ENCODE measurements at regions not wholly inside any gene's neighbourhood (a gene's known extent, or its start where the extent isn't known, plus 50 kb on each side); places are given as distances from the start of the nearest gene placed in this dataset.
"Not testable (repeated sequence)": the region's sequence is repeated elsewhere in the genome, so short reads cannot be mapped to it uniquely, and the experiment has no call there.

GRCh38 chr9:6106711-6107339 lies 91.4 kb upstream of the RANBP6 start:
- H3K4me3 ChIP-seq (replicated peaks in 1 of 2; ENCODE audit: low read depth in 2 of 2, low read length in 2 of 2) = no peak overlapping the region
- peak; percentile 63 for TF ChIP-seq CTCF (IDR thresholded peaks at IDR 0.05; ENCODE audit: low read depth, low read length)
- peak; percentile 55 to 73 for DNase-seq (ENCODE audit: low read depth in 2 of 2)

GRCh38 chr9:6105738-6106137 lies 90.3 kb upstream of the RANBP6 start:
- no peak overlapping the region for H3K4me3 ChIP-seq (replicated peaks in 1 of 2; ENCODE audit: low read depth in 2 of 2, low read length in 2 of 2)
- DNase-seq (ENCODE audit: low read depth in 2 of 2) = no peak
- TF ChIP-seq CTCF (IDR thresholded peaks at IDR 0.05; ENCODE audit: low read depth, low read length) = no peak

GRCh38 chr9:6104406-6104805 lies 89.0 kb upstream of the RANBP6 start:
- DNase-seq (ENCODE audit: low read depth in 2 of 2) = not testable (repeated sequence)

GRCh38 chr9:6103911-6104310 lies 88.5 kb upstream of the RANBP6 start:
- not testable (repeated sequence) for DNase-seq (ENCODE audit: low read depth in 2 of 2)

More at GRCh38 chr9:6104406-6104805, 89.0 kb upstream of the RANBP6 start:
- not testable (repeated sequence) for H3K4me3 ChIP-seq (replicated peaks in 1 of 2; ENCODE audit: low read depth in 2 of 2, low read length in 2 of 2)

GRCh38 chr9:6102336-6102987 lies 87.0 kb upstream of the RANBP6 start:
- not testable (repeated sequence) for H3K4me3 ChIP-seq (replicated peaks in 1 of 2; ENCODE audit: low read depth in 2 of 2, low read length in 2 of 2)
- DNase-seq (ENCODE audit: low read depth in 2 of 2) = peak in 1 of 2 donors; percentile 60

More at GRCh38 chr9:6103911-6104310, 88.5 kb upstream of the RANBP6 start:
- H3K4me3 ChIP-seq (replicated peaks in 1 of 2; ENCODE audit: low read depth in 2 of 2, low read length in 2 of 2) = not testable (repeated sequence)

GRCh38 chr9:6101725-6102124 lies 86.3 kb upstream of the RANBP6 start:
- not testable (repeated sequence) for H3K4me3 ChIP-seq (replicated peaks in 1 of 2; ENCODE audit: low read depth in 2 of 2, low read length in 2 of 2)

GRCh38 chr9:6099346-6099745 lies 83.9 kb upstream of the RANBP6 start:
- H3K4me3 ChIP-seq (replicated peaks in 1 of 2; ENCODE audit: low read depth in 2 of 2, low read length in 2 of 2) = not testable (repeated sequence)
- peak in 1 of 2 donors; percentile 39 for DNase-seq (ENCODE audit: low read depth in 2 of 2)

More at GRCh38 chr9:6101725-6102124, 86.3 kb upstream of the RANBP6 start:
- DNase-seq (ENCODE audit: low read depth in 2 of 2) = not testable (repeated sequence)

GRCh38 chr9:6098431-6098830 lies 83.0 kb upstream of the RANBP6 start:
- DNase-seq (ENCODE audit: low read depth in 2 of 2) = peak; percentile 59 to 64
- no peak for TF ChIP-seq CTCF (IDR thresholded peaks at IDR 0.05; ENCODE audit: low read depth, low read length)
- no peak overlapping the region for H3K4me3 ChIP-seq (replicated peaks in 1 of 2; ENCODE audit: low read depth in 2 of 2, low read length in 2 of 2)

GRCh38 chr9:6096821-6097220 lies 81.4 kb upstream of the RANBP6 start:
- no peak for TF ChIP-seq CTCF (IDR thresholded peaks at IDR 0.05; ENCODE audit: low read depth, low read length)
- peak; percentile 69 to 90 for DNase-seq (ENCODE audit: low read depth in 2 of 2)
- H3K4me3 ChIP-seq (replicated peaks in 1 of 2; ENCODE audit: low read depth in 2 of 2, low read length in 2 of 2) = no peak overlapping the region

All from cardiac fibroblast (primary cell).